ENCODE measurements at regions not wholly inside any gene's neighbourhood (a gene's known extent, or its start where the extent isn't known, plus 50 kb on each side); places are given as distances from the start of the nearest gene placed in this dataset.
"Not testable (repeated sequence)": the region's sequence is repeated elsewhere in the genome, so short reads cannot be mapped to it uniquely, and the experiment has no call there.

DNA sequence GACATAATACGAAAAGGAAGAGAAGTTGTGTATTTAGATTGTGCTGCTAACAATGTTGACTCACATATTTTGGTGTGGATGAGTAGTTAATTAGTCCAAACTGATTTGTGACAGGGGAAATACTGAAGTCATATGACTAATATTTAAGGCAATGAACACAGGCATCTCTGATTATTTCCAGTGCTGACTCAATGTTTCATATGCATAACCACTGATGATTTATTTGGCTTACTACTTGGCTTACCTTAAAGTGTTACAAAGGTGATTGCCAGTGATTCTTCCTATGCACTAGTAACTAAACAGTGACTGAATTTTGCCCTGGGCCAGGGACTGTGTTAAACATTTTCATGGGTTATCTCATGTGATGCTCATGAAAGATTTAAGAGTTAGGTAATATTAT lies 722.6 kb downstream of the METTL4 start:
- Mint-ChIP-seq H3K4me1 (peaks cover 3% of the 10 kb centered on the region), H3K36me3 (ENCODE audit: low read depth) (no peaks in the 10 kb centered on the region), H3K27me3 (no peaks in the 10 kb centered on the region), H3K4me3 (no peak overlapping the region), H3K27ac (no peak overlapping the region), H3K9me3 (peaks cover 2% of the 10 kb centered on the region)
- DNase-seq, result no peak
- CTCF ChIA-PET, result no interaction called here
- POLR2A ChIA-PET, result no interaction called here

DNA sequence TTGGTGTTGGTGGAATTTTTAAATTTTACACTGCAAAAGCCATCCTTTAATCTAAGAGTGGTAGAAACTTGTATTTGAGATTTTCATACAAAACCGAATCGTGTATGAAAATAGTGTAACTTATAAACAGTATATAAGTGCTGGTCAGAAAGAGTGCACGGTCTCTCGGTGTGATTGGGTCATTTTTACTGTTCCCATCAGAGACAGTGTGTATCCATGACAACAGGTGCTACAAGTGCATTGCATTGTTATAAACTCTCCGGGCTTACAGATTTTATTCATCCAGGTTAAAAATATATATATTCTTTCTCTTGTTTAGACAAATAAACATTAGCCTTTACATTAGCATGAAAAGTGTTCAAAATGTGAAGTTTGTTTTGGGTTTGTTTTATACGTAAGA lies 721.9 kb downstream of the METTL4 start:
- Mint-ChIP-seq H3K27me3 (no peaks in the 10 kb centered on the region), H3K9me3 (peaks cover 2% of the 10 kb centered on the region), H3K4me1 (peaks cover 3% of the 10 kb centered on the region), H3K4me3 (no peak overlapping the region), H3K27ac (no peak overlapping the region), H3K36me3 (ENCODE audit: low read depth) (no peaks in the 10 kb centered on the region)
- DNase-seq, result no peak
- POLR2A ChIA-PET, result no interaction called here
- CTCF ChIA-PET, result no interaction called here

DNA sequence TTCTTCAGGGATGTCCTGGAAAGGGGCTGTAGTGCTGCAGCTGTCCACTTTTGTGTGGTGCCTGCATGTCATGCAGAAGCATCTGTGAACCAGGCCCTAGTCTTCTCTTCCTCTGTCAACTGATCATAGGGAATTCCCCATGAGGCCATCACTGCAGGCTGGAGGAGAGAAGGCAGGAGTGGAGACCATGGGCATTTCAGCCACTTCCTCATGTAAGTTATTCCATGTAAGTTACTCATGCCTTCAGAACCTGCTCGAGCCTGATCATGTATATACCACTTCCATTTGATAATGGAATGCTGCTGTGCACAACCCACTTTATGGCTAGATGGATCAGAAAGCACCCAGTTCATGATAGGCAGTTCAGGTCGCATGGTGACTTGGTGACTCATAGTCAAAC lies 714.0 kb downstream of the METTL4 start:
- H3K27me3 Mint-ChIP-seq; H3K36me3 Mint-ChIP-seq (ENCODE audit: low read depth); H3K27ac Mint-ChIP-seq; POLR2A ChIA-PET; CTCF ChIA-PET; H3K9me3 Mint-ChIP-seq; H3K4me3 Mint-ChIP-seq; DNase-seq; H3K4me1 Mint-ChIP-seq: not testable (repeated sequence)

GRCh38 chr18:1861473-1861872 lies 709.8 kb downstream of the METTL4 start:
- H3K9me3 Mint-ChIP-seq, result peaks cover 3% of the 10 kb centered on the region
- H3K4me3 Mint-ChIP-seq, result no peak overlapping the region
- ChIA-PET CTCF (interaction anchor here (0.8 kb wide), 1 partner anchor 12 kb away, joined by 3 read pairs; no protein-coding TSS in a partner anchor), POLR2A (no interaction called here)
- H3K36me3 Mint-ChIP-seq (ENCODE audit: low read depth), result no peaks in the 10 kb centered on the region
- no peaks in the 10 kb centered on the region for H3K27me3 Mint-ChIP-seq
- H3K4me1 Mint-ChIP-seq, result no peaks in the 10 kb centered on the region
- no peak overlapping the region for H3K27ac Mint-ChIP-seq
- no peak for DNase-seq

DNA sequence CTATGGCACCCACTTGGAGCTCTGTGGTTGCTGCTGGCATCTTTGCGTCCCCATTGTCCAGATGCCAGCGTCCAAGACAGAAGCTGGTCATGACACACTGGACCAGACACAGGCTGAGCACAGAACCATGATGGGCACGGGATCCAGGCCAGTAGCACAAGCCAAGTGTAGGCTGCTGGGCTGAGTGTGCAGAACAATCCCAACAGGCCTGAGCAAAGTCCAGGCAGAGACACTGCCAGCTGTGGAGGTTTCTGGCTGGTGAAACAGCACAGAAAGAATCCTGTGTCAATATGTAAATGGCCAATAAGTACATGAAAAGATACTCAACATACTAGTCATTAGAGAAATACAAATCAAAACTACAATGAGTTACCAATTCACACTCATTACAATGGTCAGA lies 705.4 kb downstream of the METTL4 start:
- ChIA-PET POLR2A (no interaction called here), CTCF (interaction anchor here (0.5 kb wide), 1 partner anchor 170 kb away, joined by 3 read pairs; no protein-coding TSS in a partner anchor)
- H3K27me3 Mint-ChIP-seq, result no peaks in the 10 kb centered on the region
- H3K4me3 Mint-ChIP-seq, result no peak overlapping the region
- DNase-seq, result no peak
- H3K27ac Mint-ChIP-seq, result no peak overlapping the region
- H3K4me1 Mint-ChIP-seq, result no peaks in the 10 kb centered on the region
- peaks cover 3% of the 10 kb centered on the region for H3K9me3 Mint-ChIP-seq
- no peaks in the 10 kb centered on the region for H3K36me3 Mint-ChIP-seq (ENCODE audit: low read depth)

DNA sequence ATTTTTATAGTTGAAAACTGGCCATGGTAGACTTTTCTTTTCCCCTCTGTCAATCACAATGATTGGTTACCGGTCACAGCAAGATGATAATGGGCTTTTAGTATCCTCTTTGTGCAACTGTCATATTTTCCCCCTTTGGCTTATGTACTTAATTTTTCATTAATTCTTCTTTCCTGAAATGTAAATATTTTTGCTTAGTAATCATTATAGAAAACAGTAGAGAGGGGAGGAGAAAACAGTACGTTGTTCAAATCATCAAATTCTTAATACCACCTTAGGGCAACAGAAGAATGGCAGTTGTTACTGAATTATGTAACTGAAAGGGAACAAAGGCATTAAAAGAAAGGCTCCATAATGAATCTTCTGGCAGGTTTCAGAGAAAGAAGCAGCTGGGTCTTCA lies 699.0 kb downstream of the METTL4 start:
- Mint-ChIP-seq H3K27me3 (no peaks in the 10 kb centered on the region), H3K4me1 (no peaks in the 10 kb centered on the region), H3K27ac (no peak overlapping the region), H3K9me3 (no peaks in the 10 kb centered on the region), H3K4me3 (no peak overlapping the region), H3K36me3 (ENCODE audit: low read depth) (no peaks in the 10 kb centered on the region)
- ChIA-PET POLR2A (no interaction called here), CTCF (interaction anchor here (1.1 kb wide), 1 partner anchor 41 kb away, joined by 3 read pairs; no protein-coding TSS in a partner anchor)
- DNase-seq, result no peak

- H3K27me3 Mint-ChIP-seq, result no peaks in the 10 kb centered on the region
- H3K4me1 Mint-ChIP-seq, result no peaks in the 10 kb centered on the region
- POLR2A ChIA-PET, result no interaction called here
- CTCF ChIA-PET, result no interaction called here
- DNase-seq, result no peak
- no peaks in the 10 kb centered on the region for H3K9me3 Mint-ChIP-seq
- H3K4me3 Mint-ChIP-seq, result no peak overlapping the region
- H3K36me3 Mint-ChIP-seq (ENCODE audit: low read depth), result no peaks in the 10 kb centered on the region
- H3K27ac Mint-ChIP-seq, result no peak overlapping the region
Observed at GRCh38 chr18:1875219-1875618, 696.1 kb downstream of the METTL4 start.

DNA sequence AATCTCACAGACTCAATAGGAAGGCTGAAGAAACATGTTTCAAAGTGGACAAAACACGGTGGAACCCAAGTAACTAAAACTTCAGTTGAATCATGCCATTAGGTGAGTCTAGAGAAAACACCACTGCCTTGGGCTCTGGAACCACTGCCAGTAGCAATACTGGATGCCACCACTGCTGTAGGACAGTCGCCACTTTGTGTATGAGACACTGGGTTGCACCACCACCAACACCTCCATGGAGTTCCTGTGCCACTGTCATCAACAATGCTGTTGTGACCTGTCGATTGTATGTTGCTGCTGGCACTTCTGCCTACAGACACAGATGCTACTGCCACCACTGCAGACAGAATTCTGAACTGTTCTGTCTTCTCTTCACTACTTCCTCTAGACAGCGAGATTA lies 686.7 kb downstream of the METTL4 start:
- H3K9me3 Mint-ChIP-seq, result no peaks in the 10 kb centered on the region
- POLR2A ChIA-PET, result no interaction called here

GRCh38 chr18:1891641-1892040 lies 679.7 kb downstream of the METTL4 start:
- Mint-ChIP-seq H3K27ac (no peak overlapping the region), H3K4me1 (no peaks in the 10 kb centered on the region), H3K36me3 (ENCODE audit: low read depth) (no peaks in the 10 kb centered on the region), H3K27me3 (no peaks in the 10 kb centered on the region), H3K9me3 (no peaks in the 10 kb centered on the region), H3K4me3 (no peak overlapping the region)
- DNase-seq, result no peak
- ChIA-PET CTCF (no interaction called here), POLR2A (no interaction called here)

More for the DNA sequence above, 686.7 kb downstream of the METTL4 start:
- Mint-ChIP-seq H3K4me3 (no peak overlapping the region), H3K27me3 (no peaks in the 10 kb centered on the region), H3K4me1 (no peaks in the 10 kb centered on the region), H3K27ac (no peak overlapping the region), H3K36me3 (ENCODE audit: low read depth) (no peaks in the 10 kb centered on the region)
- CTCF ChIA-PET, result no interaction called here
- no peak for DNase-seq

- DNase-seq, result no peak
- ChIA-PET CTCF (no interaction called here), POLR2A (no interaction called here)
- Mint-ChIP-seq H3K9me3 (no peaks in the 10 kb centered on the region), H3K27ac (no peak overlapping the region), H3K4me1 (no peaks in the 10 kb centered on the region), H3K27me3 (no peaks in the 10 kb centered on the region), H3K36me3 (ENCODE audit: low read depth) (no peaks in the 10 kb centered on the region), H3K4me3 (no peak overlapping the region)
Observed at GRCh38 chr18:1892191-1892590, 679.1 kb downstream of the METTL4 start.

- ChIA-PET CTCF (interaction anchor here (0.7 kb wide), 1 partner anchor 22 kb away, joined by 3 read pairs; no protein-coding TSS in a partner anchor), POLR2A (no interaction called here)
- Mint-ChIP-seq H3K4me1 (no peaks in the 10 kb centered on the region), H3K9me3 (no peaks in the 10 kb centered on the region), H3K4me3 (no peak overlapping the region), H3K27ac (no peak overlapping the region), H3K36me3 (ENCODE audit: low read depth) (no peaks in the 10 kb centered on the region), H3K27me3 (no peaks in the 10 kb centered on the region)
- DNase-seq, result no peak
Observed at GRCh38 chr18:1895456-1896185, 675.7 kb downstream of the METTL4 start.

DNA sequence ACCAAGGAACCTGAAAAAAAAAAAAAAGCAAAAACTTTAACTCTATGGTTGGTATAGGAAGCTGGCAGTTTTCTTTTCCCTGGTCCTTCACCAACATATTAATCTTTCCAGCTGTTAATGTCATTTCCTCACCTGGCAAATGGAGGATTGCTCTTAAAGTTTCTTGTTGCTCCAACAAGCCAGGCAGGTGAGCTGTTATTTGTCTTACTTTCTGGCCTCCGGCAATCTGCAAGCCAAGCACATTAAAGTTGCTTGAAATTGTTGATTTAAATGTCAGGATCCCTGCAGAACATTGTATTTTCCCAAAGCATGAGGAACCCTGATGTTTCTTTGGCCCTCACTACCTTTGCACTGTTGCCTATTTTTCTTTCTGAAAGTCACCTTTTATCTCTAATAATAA lies 664.9 kb downstream of the METTL4 start:
- no peaks in the 10 kb centered on the region for H3K4me1 Mint-ChIP-seq
- POLR2A ChIA-PET, result no interaction called here
- H3K4me3 Mint-ChIP-seq, result no peak overlapping the region
- no peaks in the 10 kb centered on the region for H3K27me3 Mint-ChIP-seq
- H3K9me3 Mint-ChIP-seq, result peaks cover 2% of the 10 kb centered on the region
- no peak for DNase-seq
- CTCF ChIA-PET, result no interaction called here
- H3K27ac Mint-ChIP-seq, result no peak overlapping the region
- no peaks in the 10 kb centered on the region for H3K36me3 Mint-ChIP-seq (ENCODE audit: low read depth)

DNA sequence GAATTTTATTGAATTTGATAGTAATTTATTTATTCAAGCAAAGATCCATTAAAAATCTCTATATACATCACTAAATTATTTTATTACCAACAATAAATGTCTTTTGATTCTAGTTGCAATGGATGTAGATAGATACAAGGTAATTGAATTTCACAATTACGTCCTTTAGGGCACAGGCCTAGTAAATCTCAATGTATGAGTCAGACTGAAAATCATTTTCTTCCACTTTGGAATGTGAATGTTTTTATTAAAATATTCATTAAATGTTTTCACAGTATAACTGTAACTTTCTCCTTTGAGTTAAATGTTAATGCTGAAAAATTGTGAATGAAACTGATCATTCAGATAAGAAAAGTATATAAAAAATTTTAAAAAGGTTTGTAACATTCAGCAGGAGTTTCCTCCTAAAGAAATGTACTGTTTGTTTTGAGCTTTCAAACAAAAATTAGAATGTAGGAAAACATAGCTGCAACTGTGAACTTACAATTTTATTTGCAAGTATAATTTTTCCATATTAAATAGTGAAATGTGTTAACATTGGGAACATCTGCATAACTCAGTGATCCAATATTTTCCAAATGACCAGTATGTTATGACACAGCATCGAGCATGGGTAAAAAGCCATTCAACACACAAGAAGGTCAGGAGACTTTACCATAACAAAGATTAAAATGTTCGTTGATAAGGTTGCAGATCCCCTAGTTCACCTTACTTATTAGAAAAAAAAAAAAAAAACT lies 663.7 kb downstream of the METTL4 start:
- no peak overlapping the region for H3K27ac Mint-ChIP-seq
- no peaks in the 10 kb centered on the region for H3K4me1 Mint-ChIP-seq
- no peaks in the 10 kb centered on the region for H3K27me3 Mint-ChIP-seq
- ChIA-PET CTCF (no interaction called here), POLR2A (no interaction called here)
- no peak for DNase-seq
- H3K9me3 Mint-ChIP-seq, result peaks cover 2% of the 10 kb centered on the region
- H3K4me3 Mint-ChIP-seq, result no peak overlapping the region
- H3K36me3 Mint-ChIP-seq (ENCODE audit: low read depth), result no peaks in the 10 kb centered on the region

- DNase-seq, result no peak
- Mint-ChIP-seq H3K4me3 (no peak overlapping the region), H3K4me1 (no peaks in the 10 kb centered on the region), H3K27me3 (no peaks in the 10 kb centered on the region), H3K27ac (no peak overlapping the region), H3K9me3 (peaks cover 2% of the 10 kb centered on the region), H3K36me3 (ENCODE audit: low read depth) (no peaks in the 10 kb centered on the region)
- POLR2A ChIA-PET, result no interaction called here
- CTCF ChIA-PET, result no interaction called here
Observed at GRCh38 chr18:1914489-1914888, 656.8 kb downstream of the METTL4 start.
